Ishikawa (cell line): ENCODE measurements at regions not wholly inside any gene's neighbourhood (a gene's known extent, or its start where the extent isn't known, plus 50 kb on each side); places are given as distances from the start of the nearest gene placed in this dataset.

ENCODE experiments used
- CEBPB ChIP-seq: IDR thresholded peaks from 2 replicates; pipeline ENCODE4 v1.6.1; 2012
- CREB1 ChIP-seq: IDR thresholded peaks from 2 replicates; pipeline ENCODE4 v1.6.1; 2012; ENCODE audit warnings: low read depth
- EP300 ChIP-seq: IDR thresholded peaks from 2 replicates; pipeline ENCODE4 v1.6.1; 2012; ENCODE audit warnings: borderline replicate concordance
- NFIC ChIP-seq: IDR thresholded peaks from 2 replicates; pipeline ENCODE4 v1.6.1; 2012
- RAD21 ChIP-seq: IDR thresholded peaks from 2 replicates; pipeline ENCODE4 v1.6.1; 2012; ENCODE audit warnings: low read depth
- TAF1 ChIP-seq: IDR thresholded peaks from 2 replicates; pipeline ENCODE4 v1.6.1; 2012; ENCODE audit warnings: low read depth, mild to moderate bottlenecking
- YY1 ChIP-seq: IDR thresholded peaks from 2 replicates; pipeline ENCODE4 v1.6.1; 2012; ENCODE audit warnings: low read depth
- ZBTB7A ChIP-seq: IDR thresholded peaks from 2 replicates; pipeline ENCODE4 v1.6.1; 2012; ENCODE audit warnings: low read depth
- TF ChIP-seq, protein P1 (sequence below): IDR thresholded peaks from 2 replicates; pipeline ENCODE4 v1.6.1; 2012; ENCODE audit warnings: low read depth, mild to moderate bottlenecking
- TF ChIP-seq, protein P2 (sequence below): IDR thresholded peaks from 2 replicates; pipeline ENCODE4 v1.6.1; 2012

DNA sequence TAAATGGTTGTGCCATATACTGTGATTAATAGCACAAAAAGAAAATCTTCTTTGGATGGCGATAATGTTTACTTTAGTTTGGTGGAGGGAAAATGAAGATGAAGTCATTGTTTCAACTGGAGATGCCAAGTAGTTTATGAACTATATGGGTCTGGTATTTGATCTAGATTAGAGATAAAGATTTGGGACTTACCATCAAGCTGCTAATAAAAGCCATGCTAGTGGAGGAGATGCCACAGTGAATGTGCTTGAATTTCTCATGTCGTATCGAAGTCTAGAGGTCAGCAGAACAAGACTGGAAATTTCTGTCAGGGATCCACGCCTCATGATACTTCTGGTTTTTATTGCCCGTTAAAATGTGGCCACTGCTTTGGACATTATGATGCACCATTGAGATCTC is 742.0 kb downstream of the NCAM2 start:
- no peak for TF ChIP-seq RAD21
- no peak for TF ChIP-seq CEBPB
- TF ChIP-seq CREB1 = no peak
- no peak for TF ChIP-seq YY1
- no peak for TF ChIP-seq NFIC
- TF ChIP-seq, protein P1, sequence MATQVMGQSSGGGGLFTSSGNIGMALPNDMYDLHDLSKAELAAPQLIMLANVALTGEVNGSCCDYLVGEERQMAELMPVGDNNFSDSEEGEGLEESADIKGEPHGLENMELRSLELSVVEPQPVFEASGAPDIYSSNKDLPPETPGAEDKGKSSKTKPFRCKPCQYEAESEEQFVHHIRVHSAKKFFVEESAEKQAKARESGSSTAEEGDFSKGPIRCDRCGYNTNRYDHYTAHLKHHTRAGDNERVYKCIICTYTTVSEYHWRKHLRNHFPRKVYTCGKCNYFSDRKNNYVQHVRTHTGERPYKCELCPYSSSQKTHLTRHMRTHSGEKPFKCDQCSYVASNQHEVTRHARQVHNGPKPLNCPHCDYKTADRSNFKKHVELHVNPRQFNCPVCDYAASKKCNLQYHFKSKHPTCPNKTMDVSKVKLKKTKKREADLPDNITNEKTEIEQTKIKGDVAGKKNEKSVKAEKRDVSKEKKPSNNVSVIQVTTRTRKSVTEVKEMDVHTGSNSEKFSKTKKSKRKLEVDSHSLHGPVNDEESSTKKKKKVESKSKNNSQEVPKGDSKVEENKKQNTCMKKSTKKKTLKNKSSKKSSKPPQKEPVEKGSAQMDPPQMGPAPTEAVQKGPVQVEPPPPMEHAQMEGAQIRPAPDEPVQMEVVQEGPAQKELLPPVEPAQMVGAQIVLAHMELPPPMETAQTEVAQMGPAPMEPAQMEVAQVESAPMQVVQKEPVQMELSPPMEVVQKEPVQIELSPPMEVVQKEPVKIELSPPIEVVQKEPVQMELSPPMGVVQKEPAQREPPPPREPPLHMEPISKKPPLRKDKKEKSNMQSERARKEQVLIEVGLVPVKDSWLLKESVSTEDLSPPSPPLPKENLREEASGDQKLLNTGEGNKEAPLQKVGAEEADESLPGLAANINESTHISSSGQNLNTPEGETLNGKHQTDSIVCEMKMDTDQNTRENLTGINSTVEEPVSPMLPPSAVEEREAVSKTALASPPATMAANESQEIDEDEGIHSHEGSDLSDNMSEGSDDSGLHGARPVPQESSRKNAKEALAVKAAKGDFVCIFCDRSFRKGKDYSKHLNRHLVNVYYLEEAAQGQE = no peak
- TF ChIP-seq EP300 = no peak
- TF ChIP-seq ZBTB7A = no peak
- no peak for TF ChIP-seq TAF1
- TF ChIP-seq, protein P2, sequence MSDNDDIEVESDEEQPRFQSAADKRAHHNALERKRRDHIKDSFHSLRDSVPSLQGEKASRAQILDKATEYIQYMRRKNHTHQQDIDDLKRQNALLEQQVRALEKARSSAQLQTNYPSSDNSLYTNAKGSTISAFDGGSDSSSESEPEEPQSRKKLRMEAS = no peak
